NCI-H187 treated with DMSO at 0.1 percent for 48 hours (cell line): ENCODE measurements at regions not wholly inside any gene's neighbourhood (a gene's known extent, or its start where the extent isn't known, plus 50 kb on each side); places are given as distances from the start of the nearest gene placed in this dataset.

Experiments used
- DNase-seq: peaks from one replicate; lab custom pipeline; 2025; lab: John Stamatoyannopoulos, UW

DNA sequence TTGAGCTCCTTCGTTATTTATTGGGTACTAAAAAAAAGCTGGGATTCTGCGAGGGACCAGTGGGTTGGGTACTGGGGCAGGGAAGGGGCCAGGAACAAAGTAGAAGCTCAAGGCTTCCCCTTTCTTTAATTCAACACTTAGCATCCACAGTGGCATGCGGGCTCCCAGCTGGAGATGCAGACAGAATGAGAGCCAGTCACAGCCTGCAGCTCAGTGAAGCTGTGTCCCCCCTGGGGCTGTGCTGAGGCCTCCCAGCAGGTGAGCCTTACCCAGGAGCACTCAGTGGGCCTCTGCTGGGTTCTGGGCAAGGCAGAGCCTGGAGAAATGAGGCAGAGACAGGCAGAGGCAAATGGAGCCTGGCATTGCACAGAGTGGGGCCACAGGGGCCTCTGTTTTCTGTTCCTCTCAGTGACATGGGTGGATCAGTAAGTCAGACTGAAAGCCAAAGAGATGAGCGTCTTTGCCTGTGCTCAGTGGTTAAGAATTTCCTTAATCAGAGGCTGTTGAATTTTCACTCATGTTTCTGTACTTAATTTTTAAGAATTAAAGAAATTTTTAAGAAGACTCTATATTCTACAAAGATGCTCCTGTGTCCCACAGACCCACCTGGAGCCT is 181.4 kb upstream of the RBPJ start:
- DNase-seq: no peak

DNA sequence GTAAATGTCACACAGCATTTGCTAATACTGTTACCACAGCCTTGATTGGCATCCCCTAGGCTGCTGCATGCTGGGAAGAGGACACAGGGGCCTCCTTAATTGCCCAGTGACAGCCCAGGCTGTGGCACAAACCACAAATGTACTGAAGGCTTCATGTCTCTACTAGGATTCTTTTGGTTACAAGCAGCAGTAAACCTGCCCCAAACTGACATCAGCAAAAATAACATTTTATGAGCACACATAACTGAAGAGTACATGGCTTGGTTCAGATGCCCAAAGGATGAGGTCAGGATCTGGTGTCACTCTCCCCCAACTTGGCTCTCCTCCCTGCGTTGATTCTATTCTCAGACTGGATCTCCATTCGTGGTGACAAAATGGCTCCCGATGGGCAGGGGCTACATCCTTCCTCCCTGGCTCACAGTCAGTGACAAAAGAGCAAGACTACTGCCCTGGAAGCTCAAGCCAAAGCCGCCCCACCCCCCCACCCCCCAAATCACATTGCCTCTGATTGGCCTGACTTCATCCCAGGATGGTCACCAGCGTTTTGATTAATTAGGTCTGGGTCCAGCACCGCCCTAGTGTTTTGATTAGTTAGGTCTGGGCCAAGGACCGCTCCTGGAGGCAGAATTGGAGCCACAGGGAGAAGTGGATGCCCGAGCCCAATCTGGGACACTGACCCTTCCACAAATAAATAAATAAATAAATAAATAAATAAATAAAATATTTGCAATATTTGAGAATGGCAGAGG is 180.5 kb upstream of the RBPJ start:
- no peak for DNase-seq

DNA sequence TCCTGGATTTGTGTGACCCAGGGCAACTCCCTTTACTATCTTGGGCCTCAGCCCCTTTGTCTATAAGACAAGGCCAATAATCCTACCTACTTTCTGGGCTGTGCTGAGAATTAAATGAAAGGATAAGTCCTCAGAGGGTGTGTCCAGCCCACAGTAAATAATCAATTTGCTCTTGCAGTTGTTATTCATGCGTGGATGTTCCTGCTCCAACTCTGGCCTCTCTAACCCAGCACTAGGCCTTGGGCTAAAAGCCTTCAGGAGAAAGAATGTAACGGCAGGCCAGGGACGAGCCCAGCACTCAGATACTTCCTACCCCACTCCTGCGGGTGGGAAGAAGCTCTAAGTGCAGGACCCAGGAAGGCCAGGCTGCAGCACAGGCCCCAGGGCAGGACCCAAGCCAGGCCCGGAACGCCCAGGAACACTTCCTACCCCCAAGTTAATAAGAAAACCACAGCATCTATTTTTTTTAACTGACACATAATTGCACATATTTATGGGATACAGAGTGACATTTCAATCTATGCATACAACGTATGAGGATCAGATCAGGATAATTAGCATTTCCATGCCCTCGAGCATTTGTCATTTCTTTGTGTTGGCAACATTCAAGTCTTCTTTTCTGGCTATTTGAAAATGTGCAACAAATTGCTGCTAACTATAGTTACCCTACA is 179.6 kb upstream of the RBPJ start:
- no peak for DNase-seq

DNA sequence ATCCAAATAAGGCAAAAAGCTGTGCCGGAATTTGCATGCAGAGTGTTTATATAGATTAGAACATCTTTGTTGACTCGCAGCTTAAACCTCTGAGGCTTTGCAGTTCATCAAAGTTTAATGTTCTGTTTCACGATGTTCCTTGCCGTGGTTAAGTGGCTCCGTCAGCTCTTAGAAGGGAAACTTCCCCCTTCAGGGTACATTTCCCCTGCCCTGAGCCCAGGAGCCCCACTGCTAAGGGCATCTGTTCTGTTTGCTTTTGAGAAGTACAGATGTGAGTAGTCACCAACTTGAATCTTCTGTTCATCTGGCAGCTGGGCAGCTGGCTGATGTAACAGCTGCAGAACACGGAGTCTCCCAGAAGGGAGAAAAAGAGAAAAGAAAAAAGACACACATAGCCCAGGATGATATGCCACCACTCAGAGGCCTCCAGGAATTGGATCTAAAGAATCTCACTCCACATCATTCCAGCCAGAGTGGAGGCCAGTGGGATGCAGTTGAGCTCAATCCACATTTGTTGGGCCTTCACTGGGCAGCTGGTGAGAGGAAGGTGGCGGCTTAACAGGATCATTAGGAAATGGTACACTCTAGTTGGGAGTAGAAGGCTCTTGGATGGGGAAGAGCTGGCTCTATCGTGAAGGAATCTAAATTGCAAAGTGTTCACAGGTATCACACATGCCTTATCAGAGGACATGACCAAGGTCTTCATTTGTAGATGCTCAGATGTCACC is 178.7 kb upstream of the RBPJ start:
- DNase-seq: no peak

- no peak for DNase-seq
Measured at GRCh38 chr4:26144526-26145155, 176.2 kb upstream of the RBPJ start.

GRCh38 chr4:26145212-26145611 is 175.6 kb upstream of the RBPJ start:
- DNase-seq: peak; percentile 54

GRCh38 chr4:26148927-26149326 is 171.9 kb upstream of the RBPJ start:
- DNase-seq: no peak

DNA sequence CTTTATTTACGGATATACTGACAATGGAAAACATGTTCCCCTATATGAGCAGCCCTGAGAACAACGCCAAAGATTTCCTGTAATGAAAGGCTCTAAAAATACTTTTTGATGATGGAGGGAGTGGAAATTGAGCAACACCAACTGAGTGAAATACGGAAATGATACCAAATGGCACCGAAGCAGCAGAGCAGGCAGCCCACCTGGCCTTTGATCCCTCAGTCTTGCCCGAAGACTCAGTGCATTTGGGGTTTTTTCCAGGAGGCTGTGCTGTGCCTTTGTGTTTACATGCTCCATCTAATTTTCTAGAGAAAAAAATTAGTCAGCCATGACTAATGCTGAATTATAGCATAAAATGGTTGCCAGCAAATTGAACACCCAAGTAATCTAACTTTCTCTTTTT is 169.9 kb upstream of the RBPJ start:
- no peak for DNase-seq

GRCh38 chr4:26151615-26152014 is 169.2 kb upstream of the RBPJ start:
- no peak for DNase-seq

- no peak for DNase-seq
Measured at GRCh38 chr4:26152056-26152455, 168.8 kb upstream of the RBPJ start.

DNA sequence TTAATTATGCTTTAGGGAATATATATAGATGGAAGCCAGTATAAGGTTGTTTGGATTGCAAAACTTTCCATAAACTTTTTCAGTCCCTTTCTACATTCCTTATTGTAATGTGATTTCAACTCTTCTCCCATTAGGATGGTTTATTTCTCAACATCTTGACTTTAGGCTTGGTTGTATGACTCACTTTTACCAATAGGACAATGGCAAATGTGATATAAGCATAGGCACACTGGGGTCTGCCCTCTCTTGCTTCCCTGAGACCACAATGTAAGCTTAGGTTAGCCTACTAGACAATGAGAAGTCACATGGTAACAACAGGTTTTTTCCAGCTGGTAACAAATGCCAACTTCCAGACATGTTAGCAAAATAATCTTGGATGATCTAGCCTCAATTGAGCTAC is 163.3 kb upstream of the RBPJ start:
- no peak for DNase-seq

GRCh38 chr4:26160591-26160990 is 160.2 kb upstream of the RBPJ start:
- no peak for DNase-seq

GRCh38 chr4:26161030-26161824 is 159.6 kb upstream of the RBPJ start:
- DNase-seq: no peak

DNA sequence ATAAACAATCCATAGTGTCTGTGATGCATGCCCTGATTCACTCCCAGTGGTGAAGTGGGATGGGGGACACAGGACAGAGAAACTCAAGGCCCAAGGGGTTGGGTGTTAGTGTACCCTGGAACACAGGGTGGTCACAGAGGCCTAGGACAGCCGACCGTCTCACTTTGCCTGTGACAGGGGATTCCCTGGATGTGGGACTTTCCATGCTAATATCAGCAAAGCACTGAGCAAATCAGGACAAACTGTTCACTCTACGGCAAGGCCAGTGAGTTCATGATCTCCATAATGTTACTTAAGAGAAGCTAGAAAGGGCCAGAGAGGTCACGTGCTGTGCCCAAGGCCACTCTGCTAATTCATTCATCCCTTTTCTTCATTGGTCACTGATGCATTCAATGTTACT is 158.7 kb upstream of the RBPJ start:
- DNase-seq: no peak

- no peak for DNase-seq
Measured at GRCh38 chr4:26163425-26164362, 157.1 kb upstream of the RBPJ start.

DNA sequence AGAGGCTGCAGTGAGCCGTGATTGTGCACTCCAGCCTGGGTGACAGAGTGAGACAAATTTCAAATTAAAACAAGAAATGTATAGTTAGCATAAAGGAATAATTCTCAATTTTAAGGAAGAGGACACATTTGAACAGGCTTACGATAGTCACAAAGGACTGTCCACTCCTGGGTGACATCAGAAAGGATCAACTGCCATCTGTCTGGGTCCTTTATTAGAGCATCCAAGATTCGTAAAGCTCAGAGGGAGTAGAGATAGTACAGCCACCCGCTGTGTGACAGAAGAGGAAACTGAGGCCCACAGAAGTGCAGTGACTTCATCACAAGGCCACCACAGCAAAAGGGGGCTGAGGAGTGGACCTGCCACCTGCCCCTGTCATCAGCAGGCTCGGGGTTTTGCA is 149.3 kb upstream of the RBPJ start:
- no peak for DNase-seq

GRCh38 chr4:26171941-26172340 is 148.9 kb upstream of the RBPJ start:
- DNase-seq: no peak

- DNase-seq: no peak
Measured at GRCh38 chr4:26173619-26174018, 147.2 kb upstream of the RBPJ start.

GRCh38 chr4:26174027-26174426 is 146.8 kb upstream of the RBPJ start:
- no peak for DNase-seq
